GM12878 (cell line): ENCODE measurements at regions not wholly inside any gene's neighbourhood (a gene's known extent, or its start where the extent isn't known, plus 50 kb on each side); places are given as distances from the start of the nearest gene placed in this dataset.

Source experiments
- BCL11A ChIP-seq: IDR thresholded peaks from 2 replicates; pipeline ENCODE4 v1.6.1; 2011; ENCODE audit warnings: low read depth, low read length
- CBFB ChIP-seq: IDR thresholded peaks from 2 replicates; pipeline ENCODE4 v1.6.1; 2016; ENCODE audit warnings: antibody characterized with exemption, low read depth
- CREM ChIP-seq: IDR thresholded peaks from 2 replicates; pipeline ENCODE4 v1.6.1; 2014; ENCODE audit warnings: antibody characterized with exemption, low read depth
- HCFC1 ChIP-seq: fragments of 150-350 bp; IDR thresholded peaks from 2 replicates; pipeline ENCODE4 v1.6.1; 2014; ENCODE audit warnings: low read length
- KAT2A ChIP-seq: conservative IDR thresholded peaks from 2 replicates; pipeline ENCODE4 v1.6.1; 2011; ENCODE audit warnings: low read depth, low read length; ENCODE audit not compliant: control insufficient read depth
- KLF5 ChIP-seq: fragments of 450-650 bp; IDR thresholded peaks from 2 replicates; pipeline ENCODE4 v1.6.1; 2014; ENCODE audit warnings: mild to moderate bottlenecking; ENCODE audit not compliant: partially characterized antibody
- POLR2AphosphoS5 ChIP-seq: IDR thresholded peaks from 2 replicates; pipeline ENCODE4 v1.6.1; 2011; ENCODE audit warnings: mild to moderate bottlenecking, low read length, inconsistent platforms
- RCOR1 ChIP-seq: conservative IDR thresholded peaks from 2 replicates; pipeline ENCODE4 v1.6.1; 2012; ENCODE audit warnings: low read depth, low read length, improper control_type of control experiment
- SMAD1 ChIP-seq: fragments of 450-650 bp; IDR thresholded peaks from 2 replicates; pipeline ENCODE4 v1.6.1; 2018; ENCODE audit warnings: mild to moderate bottlenecking, low read depth; ENCODE audit not compliant: partially characterized antibody
- SMAD5 ChIP-seq: IDR thresholded peaks from 2 replicates; pipeline ENCODE4 v1.6.1; 2016; ENCODE audit warnings: antibody characterized with exemption, low read depth
- SUPT20H ChIP-seq: IDR thresholded peaks from 2 replicates; pipeline ENCODE4 v1.6.1; 2011; ENCODE audit warnings: low read depth, mild to moderate bottlenecking, low read length, moderate library complexity, borderline replicate concordance; ENCODE audit not compliant: control insufficient read depth
- TCF12 ChIP-seq: IDR thresholded peaks from 2 replicates; pipeline ENCODE4 v1.6.1; 2011; ENCODE audit warnings: low read depth, mild to moderate bottlenecking, low read length
- TCF3 ChIP-seq: IDR thresholded peaks from 2 replicates; pipeline ENCODE4 v1.6.1; 2012; ENCODE audit warnings: low read depth, mild to moderate bottlenecking, low read length, borderline replicate concordance; ENCODE audit not compliant: insufficient read depth
- ZNF622 ChIP-seq: fragments of 450-650 bp; IDR thresholded peaks from 2 replicates; pipeline ENCODE4 v1.6.1; 2017; ENCODE audit warnings: mild to moderate bottlenecking, inconsistent platforms
- TF ChIP-seq, protein P1 (sequence below): fragments of 150-350 bp; IDR thresholded peaks from 2 replicates; pipeline ENCODE4 v1.6.1; 2014; ENCODE audit warnings: mild to moderate bottlenecking, low read depth, low read length
- TF ChIP-seq, protein P2 (sequence below): fragments of 450-650 bp; IDR thresholded peaks from 2 replicates; pipeline ENCODE4 v1.6.1; 2017; ENCODE audit warnings: mild to moderate bottlenecking
- TF ChIP-seq, protein P3 (sequence below), 3 experiments: IDR thresholded peaks in 2 of 3; conservative IDR thresholded peaks in 1 of 3; 2 replicates each; pipeline ENCODE4 v1.5.1; 2011; ENCODE audit warnings: low read depth in 3 of 3, low read length in 3 of 3, mild to moderate bottlenecking in 3 of 3, control low read depth in 2 of 3, moderate library complexity in 2 of 3, inconsistent platforms in 1 of 3, mixed read lengths in 1 of 3; ENCODE audit not compliant: control insufficient read depth in 2 of 3, insufficient read depth in 1 of 3; ENCODE audit errors: extremely low read depth in 1 of 3
- TF ChIP-seq, protein P4 (sequence below): IDR thresholded peaks from 2 replicates; pipeline ENCODE4 v1.6.1; 2011; ENCODE audit warnings: low read depth, mild to moderate bottlenecking, low read length, moderate library complexity, borderline replicate concordance; ENCODE audit errors: extremely low read depth
- TF ChIP-seq, protein P5 (sequence below): IDR thresholded peaks from 2 replicates; pipeline ENCODE4 v1.6.1; 2012; ENCODE audit warnings: low read depth, low read length, improper control_type of control experiment
- TF ChIP-seq, protein P6 (sequence below): fragments of 450-650 bp; IDR thresholded peaks from 2 replicates; pipeline ENCODE4 v1.6.1; 2017; ENCODE audit warnings: mild to moderate bottlenecking, low read depth, inconsistent platforms; ENCODE audit not compliant: poor library complexity, severe bottlenecking

DNA sequence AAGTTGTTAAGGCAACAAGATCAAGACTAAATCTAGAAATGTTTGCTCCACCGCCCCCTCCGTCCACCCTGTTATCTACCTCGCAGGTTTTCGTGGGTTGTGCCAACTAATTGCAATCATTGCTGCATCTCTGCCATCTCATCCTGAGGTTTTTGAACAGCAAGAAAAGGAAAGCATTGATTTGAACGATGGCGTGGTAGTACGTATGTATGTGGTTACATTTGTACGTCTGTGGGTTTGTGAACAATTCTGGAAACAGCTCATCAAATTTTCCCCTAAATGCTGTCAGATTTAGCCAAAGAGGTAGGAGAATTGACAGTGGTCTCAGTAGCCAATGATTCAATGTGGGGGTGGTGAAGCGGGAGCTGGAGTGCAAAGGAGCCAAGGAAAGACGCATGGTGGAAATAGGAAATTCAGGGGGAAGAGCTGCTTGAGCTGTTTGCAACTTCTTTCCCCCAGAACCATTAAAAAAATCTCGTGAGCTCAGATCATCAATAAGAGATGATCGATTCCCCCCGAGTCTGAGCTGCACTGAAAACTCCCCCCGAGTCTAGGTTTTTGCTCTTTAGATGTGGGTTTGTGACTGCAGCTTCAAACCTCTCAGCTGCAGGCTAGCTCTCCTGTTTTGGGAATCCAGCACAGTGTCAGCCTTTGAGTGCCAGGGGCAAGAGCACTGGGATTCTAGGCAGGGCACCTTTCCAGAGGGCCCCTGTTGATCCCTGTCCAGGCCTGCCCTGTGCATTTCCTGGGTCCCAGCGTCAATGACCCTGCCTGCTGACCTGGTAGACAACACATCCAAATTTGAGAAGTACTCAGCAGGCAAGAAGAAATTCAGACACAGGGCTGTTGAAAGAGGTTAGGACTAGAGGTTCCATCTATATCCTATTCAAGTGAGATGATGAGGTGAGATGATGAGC lies 72.6 kb upstream of the LY86 start (continued):
- TF ChIP-seq KLF5 (no peak), CBFB (peak; percentile 94), TCF12 (0 out of 2 replicates have a peak, but pooled peaks have one; percentile 47), BCL11A (peak; percentile 97), CREM (peak; percentile 92), ZNF622 (no peak), HCFC1 (no peak), TCF3 (peak; percentile 68; the same call in 1 of the 2 replicates), SUPT20H (no peak), POLR2AphosphoS5 (peak; percentile 50; the same call in 1 of the 2 replicates), SMAD5 (no peak), KAT2A (no peak), SMAD1 (no peak), RCOR1 (peak; percentile 88)
- TF ChIP-seq, protein P1, sequence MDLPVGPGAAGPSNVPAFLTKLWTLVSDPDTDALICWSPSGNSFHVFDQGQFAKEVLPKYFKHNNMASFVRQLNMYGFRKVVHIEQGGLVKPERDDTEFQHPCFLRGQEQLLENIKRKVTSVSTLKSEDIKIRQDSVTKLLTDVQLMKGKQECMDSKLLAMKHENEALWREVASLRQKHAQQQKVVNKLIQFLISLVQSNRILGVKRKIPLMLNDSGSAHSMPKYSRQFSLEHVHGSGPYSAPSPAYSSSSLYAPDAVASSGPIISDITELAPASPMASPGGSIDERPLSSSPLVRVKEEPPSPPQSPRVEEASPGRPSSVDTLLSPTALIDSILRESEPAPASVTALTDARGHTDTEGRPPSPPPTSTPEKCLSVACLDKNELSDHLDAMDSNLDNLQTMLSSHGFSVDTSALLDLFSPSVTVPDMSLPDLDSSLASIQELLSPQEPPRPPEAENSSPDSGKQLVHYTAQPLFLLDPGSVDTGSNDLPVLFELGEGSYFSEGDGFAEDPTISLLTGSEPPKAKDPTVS, result no peak
- TF ChIP-seq, protein P2, sequence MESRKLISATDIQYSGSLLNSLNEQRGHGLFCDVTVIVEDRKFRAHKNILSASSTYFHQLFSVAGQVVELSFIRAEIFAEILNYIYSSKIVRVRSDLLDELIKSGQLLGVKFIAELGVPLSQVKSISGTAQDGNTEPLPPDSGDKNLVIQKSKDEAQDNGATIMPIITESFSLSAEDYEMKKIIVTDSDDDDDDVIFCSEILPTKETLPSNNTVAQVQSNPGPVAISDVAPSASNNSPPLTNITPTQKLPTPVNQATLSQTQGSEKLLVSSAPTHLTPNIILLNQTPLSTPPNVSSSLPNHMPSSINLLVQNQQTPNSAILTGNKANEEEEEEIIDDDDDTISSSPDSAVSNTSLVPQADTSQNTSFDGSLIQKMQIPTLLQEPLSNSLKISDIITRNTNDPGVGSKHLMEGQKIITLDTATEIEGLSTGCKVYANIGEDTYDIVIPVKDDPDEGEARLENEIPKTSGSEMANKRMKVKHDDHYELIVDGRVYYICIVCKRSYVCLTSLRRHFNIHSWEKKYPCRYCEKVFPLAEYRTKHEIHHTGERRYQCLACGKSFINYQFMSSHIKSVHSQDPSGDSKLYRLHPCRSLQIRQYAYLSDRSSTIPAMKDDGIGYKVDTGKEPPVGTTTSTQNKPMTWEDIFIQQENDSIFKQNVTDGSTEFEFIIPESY, result no peak
- TF ChIP-seq, protein P3, sequence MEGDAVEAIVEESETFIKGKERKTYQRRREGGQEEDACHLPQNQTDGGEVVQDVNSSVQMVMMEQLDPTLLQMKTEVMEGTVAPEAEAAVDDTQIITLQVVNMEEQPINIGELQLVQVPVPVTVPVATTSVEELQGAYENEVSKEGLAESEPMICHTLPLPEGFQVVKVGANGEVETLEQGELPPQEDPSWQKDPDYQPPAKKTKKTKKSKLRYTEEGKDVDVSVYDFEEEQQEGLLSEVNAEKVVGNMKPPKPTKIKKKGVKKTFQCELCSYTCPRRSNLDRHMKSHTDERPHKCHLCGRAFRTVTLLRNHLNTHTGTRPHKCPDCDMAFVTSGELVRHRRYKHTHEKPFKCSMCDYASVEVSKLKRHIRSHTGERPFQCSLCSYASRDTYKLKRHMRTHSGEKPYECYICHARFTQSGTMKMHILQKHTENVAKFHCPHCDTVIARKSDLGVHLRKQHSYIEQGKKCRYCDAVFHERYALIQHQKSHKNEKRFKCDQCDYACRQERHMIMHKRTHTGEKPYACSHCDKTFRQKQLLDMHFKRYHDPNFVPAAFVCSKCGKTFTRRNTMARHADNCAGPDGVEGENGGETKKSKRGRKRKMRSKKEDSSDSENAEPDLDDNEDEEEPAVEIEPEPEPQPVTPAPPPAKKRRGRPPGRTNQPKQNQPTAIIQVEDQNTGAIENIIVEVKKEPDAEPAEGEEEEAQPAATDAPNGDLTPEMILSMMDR (IDR thresholded peaks at IDR 0.05 in 2 of 3, conservative IDR thresholded peaks at IDR 0.05 in 1 of 3; ENCODE audit: control insufficient read depth in 2 of 3, extremely low read depth in 1 of 3, insufficient read depth in 1 of 3, low read depth in 3 of 3, low read length in 3 of 3), result no peak
- TF ChIP-seq, protein P4, sequence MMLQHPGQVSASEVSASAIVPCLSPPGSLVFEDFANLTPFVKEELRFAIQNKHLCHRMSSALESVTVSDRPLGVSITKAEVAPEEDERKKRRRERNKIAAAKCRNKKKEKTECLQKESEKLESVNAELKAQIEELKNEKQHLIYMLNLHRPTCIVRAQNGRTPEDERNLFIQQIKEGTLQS, result no peak
- TF ChIP-seq, protein P5, sequence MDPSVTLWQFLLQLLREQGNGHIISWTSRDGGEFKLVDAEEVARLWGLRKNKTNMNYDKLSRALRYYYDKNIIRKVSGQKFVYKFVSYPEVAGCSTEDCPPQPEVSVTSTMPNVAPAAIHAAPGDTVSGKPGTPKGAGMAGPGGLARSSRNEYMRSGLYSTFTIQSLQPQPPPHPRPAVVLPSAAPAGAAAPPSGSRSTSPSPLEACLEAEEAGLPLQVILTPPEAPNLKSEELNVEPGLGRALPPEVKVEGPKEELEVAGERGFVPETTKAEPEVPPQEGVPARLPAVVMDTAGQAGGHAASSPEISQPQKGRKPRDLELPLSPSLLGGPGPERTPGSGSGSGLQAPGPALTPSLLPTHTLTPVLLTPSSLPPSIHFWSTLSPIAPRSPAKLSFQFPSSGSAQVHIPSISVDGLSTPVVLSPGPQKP, result no peak
- TF ChIP-seq, protein P6, sequence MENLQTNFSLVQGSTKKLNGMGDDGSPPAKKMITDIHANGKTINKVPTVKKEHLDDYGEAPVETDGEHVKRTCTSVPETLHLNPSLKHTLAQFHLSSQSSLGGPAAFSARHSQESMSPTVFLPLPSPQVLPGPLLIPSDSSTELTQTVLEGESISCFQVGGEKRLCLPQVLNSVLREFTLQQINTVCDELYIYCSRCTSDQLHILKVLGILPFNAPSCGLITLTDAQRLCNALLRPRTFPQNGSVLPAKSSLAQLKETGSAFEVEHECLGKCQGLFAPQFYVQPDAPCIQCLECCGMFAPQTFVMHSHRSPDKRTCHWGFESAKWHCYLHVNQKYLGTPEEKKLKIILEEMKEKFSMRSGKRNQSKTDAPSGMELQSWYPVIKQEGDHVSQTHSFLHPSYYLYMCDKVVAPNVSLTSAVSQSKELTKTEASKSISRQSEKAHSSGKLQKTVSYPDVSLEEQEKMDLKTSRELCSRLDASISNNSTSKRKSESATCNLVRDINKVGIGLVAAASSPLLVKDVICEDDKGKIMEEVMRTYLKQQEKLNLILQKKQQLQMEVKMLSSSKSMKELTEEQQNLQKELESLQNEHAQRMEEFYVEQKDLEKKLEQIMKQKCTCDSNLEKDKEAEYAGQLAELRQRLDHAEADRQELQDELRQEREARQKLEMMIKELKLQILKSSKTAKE, result peak; percentile 85
